GM12865 (cell line): ENCODE measurements at regions not wholly inside any gene's neighbourhood (a gene's known extent, or its start where the extent isn't known, plus 50 kb on each side); places are given as distances from the start of the nearest gene placed in this dataset.

ENCODE experiments used
- DNase-seq: peaks from one replicate; pipeline ENCODE4 v3.0.0; 2010; ENCODE audit warnings: low read depth
- H3K4me3 ChIP-seq: 2 replicates; pipeline ENCODE4 v1.5.1; 2011; ENCODE audit warnings: mild to moderate bottlenecking, low read depth, low read length, control low read depth
- TF ChIP-seq, protein P1 (sequence below): IDR thresholded peaks from 2 replicates; pipeline ENCODE4 v1.5.1; 2011; ENCODE audit warnings: low read length, control low read depth, low read depth, inconsistent platforms; ENCODE audit not compliant: insufficient read depth; ENCODE audit errors: missing control alignments

DNA sequence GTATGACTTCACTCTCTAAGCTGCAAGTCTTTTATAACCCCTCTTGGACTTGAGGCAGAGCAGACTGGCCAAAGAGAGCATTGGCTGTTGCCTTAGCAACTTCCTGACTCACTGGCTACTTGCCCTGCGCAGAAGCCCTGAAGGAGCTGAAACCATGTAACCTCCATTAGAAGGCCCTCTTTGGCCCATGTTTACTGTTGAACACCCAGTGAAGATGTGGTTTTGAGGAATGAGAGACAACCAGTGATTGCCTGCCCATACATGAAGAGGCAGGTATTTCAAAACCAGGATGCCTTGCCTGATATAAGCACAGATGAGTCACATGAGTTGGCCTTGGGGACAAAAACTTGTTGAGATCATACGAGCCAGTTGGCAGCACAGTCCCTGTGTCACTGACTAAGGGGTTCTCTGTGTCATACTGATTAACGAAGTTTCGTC is 182.5 kb downstream of the EDN1 start:
- TF ChIP-seq, protein P1, sequence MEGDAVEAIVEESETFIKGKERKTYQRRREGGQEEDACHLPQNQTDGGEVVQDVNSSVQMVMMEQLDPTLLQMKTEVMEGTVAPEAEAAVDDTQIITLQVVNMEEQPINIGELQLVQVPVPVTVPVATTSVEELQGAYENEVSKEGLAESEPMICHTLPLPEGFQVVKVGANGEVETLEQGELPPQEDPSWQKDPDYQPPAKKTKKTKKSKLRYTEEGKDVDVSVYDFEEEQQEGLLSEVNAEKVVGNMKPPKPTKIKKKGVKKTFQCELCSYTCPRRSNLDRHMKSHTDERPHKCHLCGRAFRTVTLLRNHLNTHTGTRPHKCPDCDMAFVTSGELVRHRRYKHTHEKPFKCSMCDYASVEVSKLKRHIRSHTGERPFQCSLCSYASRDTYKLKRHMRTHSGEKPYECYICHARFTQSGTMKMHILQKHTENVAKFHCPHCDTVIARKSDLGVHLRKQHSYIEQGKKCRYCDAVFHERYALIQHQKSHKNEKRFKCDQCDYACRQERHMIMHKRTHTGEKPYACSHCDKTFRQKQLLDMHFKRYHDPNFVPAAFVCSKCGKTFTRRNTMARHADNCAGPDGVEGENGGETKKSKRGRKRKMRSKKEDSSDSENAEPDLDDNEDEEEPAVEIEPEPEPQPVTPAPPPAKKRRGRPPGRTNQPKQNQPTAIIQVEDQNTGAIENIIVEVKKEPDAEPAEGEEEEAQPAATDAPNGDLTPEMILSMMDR: no peak
- no peak for DNase-seq
- H3K4me3 ChIP-seq: no peak overlapping the region

DNA sequence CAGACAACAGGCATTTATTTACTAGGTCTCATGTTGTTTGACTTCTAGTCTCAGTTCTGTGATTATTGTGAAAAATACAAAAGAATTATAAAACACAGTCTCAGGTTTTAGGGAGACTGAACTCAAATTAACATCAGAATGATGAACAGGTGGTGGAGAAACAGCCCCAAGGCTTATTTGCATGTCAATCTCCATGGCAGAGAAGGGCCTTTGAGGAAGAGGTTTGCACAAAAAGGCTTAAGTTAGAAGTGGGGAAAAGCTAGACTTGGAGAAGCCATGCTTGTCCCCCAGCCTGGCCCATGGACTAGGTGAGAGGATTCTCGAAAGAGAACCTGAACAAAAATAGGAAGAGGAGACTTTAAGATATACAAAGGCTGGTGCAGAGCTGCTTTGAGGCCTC is 183.3 kb downstream of the EDN1 start:
- TF ChIP-seq, protein P1: no peak
- no peak for DNase-seq
- H3K4me3 ChIP-seq: no peak overlapping the region

GRCh38 chr6:12474167-12475140 is 184.3 kb downstream of the EDN1 start:
- DNase-seq: no peak
- TF ChIP-seq, protein P1: no peak
- no peak overlapping the region for H3K4me3 ChIP-seq

DNA sequence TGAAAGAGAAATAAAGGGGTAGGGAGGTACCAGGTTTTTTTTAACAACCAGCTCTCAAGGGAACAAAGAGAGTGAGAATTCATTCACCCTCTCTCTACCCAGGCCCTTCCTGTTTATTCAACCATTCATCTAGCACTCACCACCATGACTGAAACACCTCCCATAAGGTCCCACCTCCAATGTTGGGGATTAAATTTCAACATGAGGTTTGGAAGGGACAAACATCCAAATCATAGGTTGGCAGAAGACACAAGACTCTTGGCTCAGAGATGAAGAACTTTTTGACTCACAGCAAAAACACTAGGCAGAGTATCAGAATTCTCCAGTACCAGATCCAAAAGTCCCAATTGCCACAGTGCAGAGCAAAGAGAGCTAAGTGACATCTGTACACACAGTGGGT is 186.3 kb downstream of the EDN1 start:
- TF ChIP-seq, protein P1: no peak
- DNase-seq: no peak
- no peak overlapping the region for H3K4me3 ChIP-seq

- no peak for DNase-seq
- no peak overlapping the region for H3K4me3 ChIP-seq
- TF ChIP-seq, protein P1: no peak
Measured at GRCh38 chr6:12477616-12478015, 187.5 kb downstream of the EDN1 start.

DNA sequence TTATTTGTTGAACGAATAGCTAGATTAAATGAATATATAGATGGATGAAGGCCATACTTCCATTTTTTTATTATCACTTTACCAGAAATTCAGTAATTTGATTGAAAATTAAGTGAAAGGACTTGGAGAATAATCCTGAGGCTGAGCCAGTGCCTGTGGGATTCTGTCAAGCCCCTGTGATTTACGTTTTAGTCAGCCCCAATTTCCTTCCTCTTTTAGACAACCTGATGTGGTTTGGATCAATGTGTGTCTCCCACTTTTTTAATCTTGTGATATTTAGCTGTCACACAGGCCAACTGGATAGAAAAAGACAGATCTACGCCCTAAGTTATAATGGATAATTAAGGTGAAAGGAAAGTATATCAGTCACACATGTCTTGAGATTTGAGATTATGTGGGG is 188.8 kb downstream of the EDN1 start:
- no peak for DNase-seq
- TF ChIP-seq, protein P1: no peak
- no peak overlapping the region for H3K4me3 ChIP-seq
